NT2/D1 (cell line): ENCODE measurements at regions not wholly inside any gene's neighbourhood (a gene's known extent, or its start where the extent isn't known, plus 50 kb on each side); places are given as distances from the start of the nearest gene placed in this dataset.

Experiments
- SUZ12 ChIP-seq: IDR thresholded peaks from 2 replicates; pipeline ENCODE4 v1.6.1; 2011; ENCODE audit not compliant: insufficient read length, insufficient read depth; ENCODE audit errors: extremely low read depth
- YY1 ChIP-seq: IDR thresholded peaks from 2 replicates; pipeline ENCODE4 v1.6.1; 2011; ENCODE audit not compliant: insufficient read length, insufficient read depth
- ZNF274 ChIP-seq: IDR thresholded peaks from 2 replicates; pipeline ENCODE4 v1.6.1; 2011; ENCODE audit warnings: mild to moderate bottlenecking, low read depth, low read length

DNA sequence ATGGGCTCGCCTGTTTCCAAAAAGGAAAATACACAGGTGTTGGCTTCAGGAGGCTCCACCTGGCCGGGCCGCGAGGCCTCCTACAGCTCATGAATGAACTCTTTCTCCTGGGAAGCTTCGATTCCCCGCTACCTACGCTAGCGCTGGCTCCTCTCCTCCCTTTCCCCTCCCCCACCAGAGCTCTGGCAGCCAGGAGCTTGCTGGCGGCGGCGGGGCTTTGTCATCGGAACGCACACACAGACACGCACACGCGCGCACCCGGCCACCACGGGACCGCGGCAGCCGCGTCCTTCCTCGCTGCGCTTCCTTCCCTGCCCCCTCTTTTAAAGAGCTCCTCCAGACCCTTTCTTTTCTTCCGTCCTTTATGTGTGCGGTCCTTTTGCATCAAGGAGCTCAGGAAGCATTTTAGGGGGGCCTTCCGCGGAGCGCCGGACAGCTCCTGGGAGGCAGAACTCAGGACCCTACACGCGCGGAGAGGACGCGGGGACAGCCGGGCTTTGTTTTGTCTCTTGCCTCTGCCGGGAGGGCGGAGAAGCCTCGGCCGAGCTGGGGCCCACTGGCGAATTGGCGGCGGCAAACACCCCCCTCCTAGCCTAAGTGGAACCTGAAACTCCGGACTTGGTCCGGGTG is 70.2 kb upstream of the BCOR start:
- no peak for TF ChIP-seq YY1
- TF ChIP-seq ZNF274 = no peak
- no peak for TF ChIP-seq SUZ12
